ENCODE measurements at regions not wholly inside any gene's neighbourhood (a gene's known extent, or its start where the extent isn't known, plus 50 kb on each side); places are given as distances from the start of the nearest gene placed in this dataset.

GRCh38 chr2:195595825-195596224 is 61.2 kb upstream of the SLC39A10 start:
- no peak for TF ChIP-seq POLR2A (IDR thresholded peaks at IDR 0.05)
- TF ChIP-seq, protein P1, sequence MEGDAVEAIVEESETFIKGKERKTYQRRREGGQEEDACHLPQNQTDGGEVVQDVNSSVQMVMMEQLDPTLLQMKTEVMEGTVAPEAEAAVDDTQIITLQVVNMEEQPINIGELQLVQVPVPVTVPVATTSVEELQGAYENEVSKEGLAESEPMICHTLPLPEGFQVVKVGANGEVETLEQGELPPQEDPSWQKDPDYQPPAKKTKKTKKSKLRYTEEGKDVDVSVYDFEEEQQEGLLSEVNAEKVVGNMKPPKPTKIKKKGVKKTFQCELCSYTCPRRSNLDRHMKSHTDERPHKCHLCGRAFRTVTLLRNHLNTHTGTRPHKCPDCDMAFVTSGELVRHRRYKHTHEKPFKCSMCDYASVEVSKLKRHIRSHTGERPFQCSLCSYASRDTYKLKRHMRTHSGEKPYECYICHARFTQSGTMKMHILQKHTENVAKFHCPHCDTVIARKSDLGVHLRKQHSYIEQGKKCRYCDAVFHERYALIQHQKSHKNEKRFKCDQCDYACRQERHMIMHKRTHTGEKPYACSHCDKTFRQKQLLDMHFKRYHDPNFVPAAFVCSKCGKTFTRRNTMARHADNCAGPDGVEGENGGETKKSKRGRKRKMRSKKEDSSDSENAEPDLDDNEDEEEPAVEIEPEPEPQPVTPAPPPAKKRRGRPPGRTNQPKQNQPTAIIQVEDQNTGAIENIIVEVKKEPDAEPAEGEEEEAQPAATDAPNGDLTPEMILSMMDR (IDR thresholded peaks at IDR 0.05 in 4 of 5, conservative IDR thresholded peaks at IDR 0.05 in 1 of 5), result no peak
